ENCODE measurements at regions not wholly inside any gene's neighbourhood (a gene's known extent, or its start where the extent isn't known, plus 50 kb on each side); places are given as distances from the start of the nearest gene placed in this dataset.

DNA sequence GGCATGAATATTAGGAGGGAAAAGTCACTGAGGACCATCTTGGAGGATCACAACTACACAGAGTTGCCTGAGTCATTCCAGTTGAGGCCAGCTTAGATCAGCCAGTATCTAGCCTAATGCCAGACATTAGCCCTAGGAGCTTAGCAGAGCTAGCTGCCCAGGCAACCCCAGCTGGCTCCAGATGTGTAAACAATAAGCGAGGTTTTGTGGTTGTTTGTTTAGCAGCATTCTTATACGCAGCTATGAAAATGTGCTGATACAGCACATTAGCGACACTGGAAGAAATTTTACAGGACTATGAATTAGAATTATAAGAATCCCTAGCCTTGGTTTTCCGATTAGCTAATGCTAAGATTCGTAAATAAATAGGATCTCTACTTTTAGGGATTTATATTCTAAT is 59.3 kb downstream of the BTBD3 start:
- Histone ChIP-seq H3K27me3 (ENCODE audit: insufficient read depth, low read length, poor library complexity) (no peaks in the 10 kb centered on the region), H3K79me2 (ENCODE audit: insufficient read depth, low read length) (no peaks in the 10 kb centered on the region), H3K4me1 (ENCODE audit: insufficient read depth, low read length) (no peaks in the 10 kb centered on the region), H3K27ac (ENCODE audit: low read length) (no peak overlapping the region), H3K36me3 (ENCODE audit: insufficient read depth, low read length) (no peaks in the 10 kb centered on the region), H2AFZ (ENCODE audit: low read depth, low read length) (no peak overlapping the region), H3K4me3 (ENCODE audit: low read depth in 1 of 2, low read length in 2 of 2) (no peak overlapping the region), H4K20me1 (ENCODE audit: insufficient read depth, low read length) (no peaks in the 10 kb centered on the region), H3K4me2 (ENCODE audit: insufficient read depth, low read length) (no peak overlapping the region), H3K9me3 (ENCODE audit: insufficient read depth, low read length, severe bottlenecking) (no peaks in the 10 kb centered on the region), H3K9ac (ENCODE audit: low read depth, low read length) (no peak overlapping the region)
- DNase-seq, result no peak
- TF ChIP-seq, protein P1, sequence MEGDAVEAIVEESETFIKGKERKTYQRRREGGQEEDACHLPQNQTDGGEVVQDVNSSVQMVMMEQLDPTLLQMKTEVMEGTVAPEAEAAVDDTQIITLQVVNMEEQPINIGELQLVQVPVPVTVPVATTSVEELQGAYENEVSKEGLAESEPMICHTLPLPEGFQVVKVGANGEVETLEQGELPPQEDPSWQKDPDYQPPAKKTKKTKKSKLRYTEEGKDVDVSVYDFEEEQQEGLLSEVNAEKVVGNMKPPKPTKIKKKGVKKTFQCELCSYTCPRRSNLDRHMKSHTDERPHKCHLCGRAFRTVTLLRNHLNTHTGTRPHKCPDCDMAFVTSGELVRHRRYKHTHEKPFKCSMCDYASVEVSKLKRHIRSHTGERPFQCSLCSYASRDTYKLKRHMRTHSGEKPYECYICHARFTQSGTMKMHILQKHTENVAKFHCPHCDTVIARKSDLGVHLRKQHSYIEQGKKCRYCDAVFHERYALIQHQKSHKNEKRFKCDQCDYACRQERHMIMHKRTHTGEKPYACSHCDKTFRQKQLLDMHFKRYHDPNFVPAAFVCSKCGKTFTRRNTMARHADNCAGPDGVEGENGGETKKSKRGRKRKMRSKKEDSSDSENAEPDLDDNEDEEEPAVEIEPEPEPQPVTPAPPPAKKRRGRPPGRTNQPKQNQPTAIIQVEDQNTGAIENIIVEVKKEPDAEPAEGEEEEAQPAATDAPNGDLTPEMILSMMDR (IDR thresholded peaks at IDR 0.05; ENCODE audit: borderline replicate concordance, extremely low read depth, low read length, poor library complexity, severe bottlenecking), result no peak
- no peak for TF ChIP-seq EZH2 (IDR thresholded peaks at IDR 0.05; ENCODE audit: borderline replicate concordance, low read depth, low read length, severe bottlenecking)
- ATAC-seq (ENCODE audit: insufficient read depth, low read depth), result no peak

DNA sequence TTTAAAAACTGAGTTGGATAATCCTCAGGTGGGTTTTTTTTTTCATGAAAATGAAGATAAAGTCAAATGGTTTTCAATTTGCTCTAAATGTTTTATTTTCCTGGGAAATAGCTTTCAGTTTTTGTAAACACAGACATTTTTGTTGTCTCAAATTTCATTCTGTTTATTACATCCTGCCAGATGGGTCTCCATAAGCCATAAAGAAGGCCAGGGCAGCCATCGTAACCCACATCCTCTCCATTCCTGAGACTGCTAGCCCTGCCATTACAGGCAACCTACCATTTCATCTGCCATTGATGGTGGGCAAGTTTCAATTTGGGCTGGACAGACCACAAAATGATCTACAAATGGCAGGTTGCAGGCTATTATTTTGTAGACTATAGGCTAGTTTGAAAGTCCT is 60.8 kb downstream of the BTBD3 start:
- no peak for ATAC-seq (ENCODE audit: insufficient read depth, low read depth)
- Histone ChIP-seq H3K4me3 (ENCODE audit: low read depth in 1 of 2, low read length in 2 of 2) (no peak overlapping the region), H3K4me2 (ENCODE audit: insufficient read depth, low read length) (no peak overlapping the region)

DNA sequence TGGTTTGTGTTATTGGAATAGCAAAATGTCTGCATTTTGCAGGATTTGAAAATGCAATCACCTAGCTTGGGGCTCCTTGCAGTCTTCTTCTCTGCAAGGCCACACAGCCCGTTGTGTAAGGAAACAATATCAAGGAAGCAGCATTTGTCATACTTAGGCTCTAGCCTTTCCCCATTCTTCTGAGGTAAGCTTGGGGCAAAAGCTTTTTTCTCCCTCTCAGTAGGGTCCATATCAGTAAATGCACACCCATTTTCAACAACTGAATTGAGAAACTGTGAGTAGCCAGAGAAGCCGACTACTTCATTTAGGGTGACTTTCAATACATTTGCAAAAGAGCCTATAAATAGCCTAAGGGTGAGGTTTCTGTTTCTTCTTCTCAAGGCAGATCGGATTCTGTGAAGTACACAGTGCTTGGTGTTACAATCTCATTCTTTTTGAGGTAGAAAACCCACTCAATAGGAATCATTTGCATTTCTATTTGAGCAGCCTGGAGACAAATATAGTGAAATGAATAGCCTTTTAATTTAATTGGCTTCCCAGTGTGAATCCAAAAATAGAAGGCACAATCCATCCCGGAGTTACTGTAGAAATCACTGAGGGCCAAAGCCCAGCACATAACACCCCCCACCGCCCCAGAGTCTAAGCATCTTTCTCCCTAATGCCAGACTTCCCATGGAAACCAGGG is 61.8 kb downstream of the BTBD3 start:
- no peak overlapping the region for H3K9ac ChIP-seq (ENCODE audit: low read depth, low read length)
- TF ChIP-seq, protein P1 (IDR thresholded peaks at IDR 0.05; ENCODE audit: borderline replicate concordance, extremely low read depth, low read length, poor library complexity, severe bottlenecking), result no peak
- TF ChIP-seq EZH2 (IDR thresholded peaks at IDR 0.05; ENCODE audit: borderline replicate concordance, low read depth, low read length, severe bottlenecking), result no peak
- H4K20me1 ChIP-seq (ENCODE audit: insufficient read depth, low read length), result no peaks in the 10 kb centered on the region
- H3K4me3 ChIP-seq (ENCODE audit: low read depth in 1 of 2, low read length in 2 of 2), result no peak overlapping the region
- H3K27me3 ChIP-seq (ENCODE audit: insufficient read depth, low read length, poor library complexity), result no peaks in the 10 kb centered on the region
- H3K36me3 ChIP-seq (ENCODE audit: insufficient read depth, low read length), result no peaks in the 10 kb centered on the region
- H3K4me2 ChIP-seq (ENCODE audit: insufficient read depth, low read length), result no peak overlapping the region
- ATAC-seq (ENCODE audit: insufficient read depth, low read depth), result no peak
- DNase-seq, result no peak
- H3K79me2 ChIP-seq (ENCODE audit: insufficient read depth, low read length), result no peaks in the 10 kb centered on the region
- no peak overlapping the region for H2AFZ ChIP-seq (ENCODE audit: low read depth, low read length)
- no peak overlapping the region for H3K27ac ChIP-seq (ENCODE audit: low read length)
- H3K9me3 ChIP-seq (ENCODE audit: insufficient read depth, low read length, severe bottlenecking), result no peaks in the 10 kb centered on the region
- no peaks in the 10 kb centered on the region for H3K4me1 ChIP-seq (ENCODE audit: insufficient read depth, low read length)

More for the DNA sequence above, 60.8 kb downstream of the BTBD3 start:
- Histone ChIP-seq H4K20me1 (ENCODE audit: insufficient read depth, low read length) (no peaks in the 10 kb centered on the region), H3K4me1 (ENCODE audit: insufficient read depth, low read length) (no peaks in the 10 kb centered on the region), H3K9me3 (ENCODE audit: insufficient read depth, low read length, severe bottlenecking) (no peaks in the 10 kb centered on the region), H3K27me3 (ENCODE audit: insufficient read depth, low read length, poor library complexity) (no peaks in the 10 kb centered on the region), H3K27ac (ENCODE audit: low read length) (no peak overlapping the region), H3K79me2 (ENCODE audit: insufficient read depth, low read length) (no peaks in the 10 kb centered on the region), H2AFZ (ENCODE audit: low read depth, low read length) (no peak overlapping the region), H3K36me3 (ENCODE audit: insufficient read depth, low read length) (no peaks in the 10 kb centered on the region), H3K9ac (ENCODE audit: low read depth, low read length) (no peak overlapping the region)
- no peak for TF ChIP-seq EZH2 (IDR thresholded peaks at IDR 0.05; ENCODE audit: borderline replicate concordance, low read depth, low read length, severe bottlenecking)
- TF ChIP-seq, protein P1 (IDR thresholded peaks at IDR 0.05; ENCODE audit: borderline replicate concordance, extremely low read depth, low read length, poor library complexity, severe bottlenecking), result no peak
- DNase-seq, result no peak
